CD4-positive, alpha-beta T cell treated with Interleukin-4 for 1 hour (primary cell): ENCODE measurements at regions not wholly inside any gene's neighbourhood (a gene's known extent, or its start where the extent isn't known, plus 50 kb on each side); places are given as distances from the start of the nearest gene placed in this dataset.
"Not testable (repeated sequence)": the region's sequence is repeated elsewhere in the genome, so short reads cannot be mapped to it uniquely, and the experiment has no call there.

ENCODE experiments used
- DNase-seq, 2 donors: peaks; one replicate each; pipeline ENCODE4 v3.0.0-alpha.2; 2020 to 2022

DNA sequence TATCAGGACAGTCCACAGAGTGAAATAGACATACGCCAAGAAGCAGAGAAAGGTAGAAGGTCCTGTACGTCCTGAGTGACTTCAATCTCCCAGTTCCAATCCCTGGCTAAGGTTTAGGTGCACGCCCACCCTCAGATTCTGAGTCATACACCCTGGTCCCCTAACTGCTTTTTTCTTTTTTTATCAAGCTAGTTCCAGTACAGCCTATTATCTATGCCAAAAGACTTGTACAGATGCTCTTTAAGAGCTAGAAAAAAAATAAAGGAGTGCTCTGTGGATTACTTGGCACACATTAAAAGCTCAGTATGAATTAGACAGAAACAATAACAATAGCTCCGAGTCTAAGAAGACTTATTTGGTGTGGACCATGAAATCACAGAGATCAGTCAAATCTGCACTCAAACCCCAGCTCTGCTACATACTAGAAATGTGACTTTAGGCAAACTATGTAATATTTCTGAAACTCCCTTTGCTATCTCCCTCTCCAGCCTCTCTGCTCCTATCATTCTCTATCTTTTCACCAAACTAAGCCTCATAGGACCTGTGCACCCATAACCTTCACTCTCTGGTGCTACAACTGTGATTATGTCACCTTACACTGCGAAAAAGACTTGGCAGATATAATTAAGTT is 168.8 kb upstream of the KCTD7 start:
- not testable (repeated sequence) for DNase-seq

DNA sequence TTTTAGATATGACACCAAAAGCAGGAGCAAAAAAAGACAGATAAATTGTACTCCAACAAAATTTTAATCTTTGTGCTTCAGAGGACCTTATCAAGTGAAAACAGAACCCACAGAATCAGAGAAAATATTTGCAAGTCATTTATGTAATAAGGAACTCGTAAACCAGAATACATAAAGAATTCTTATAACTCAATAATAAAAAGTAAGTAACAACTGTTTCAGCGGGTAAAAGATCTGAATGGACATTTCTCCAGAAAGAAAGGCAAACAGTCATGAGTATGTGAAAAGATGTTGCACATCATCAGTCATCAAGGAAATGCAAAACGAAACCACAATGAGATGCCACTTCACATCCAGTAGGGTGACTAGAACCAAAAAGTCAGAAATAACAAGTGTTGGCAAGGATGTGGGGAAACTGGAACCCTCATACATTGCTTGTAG is 167.7 kb upstream of the KCTD7 start:
- DNase-seq, result no peak

DNA sequence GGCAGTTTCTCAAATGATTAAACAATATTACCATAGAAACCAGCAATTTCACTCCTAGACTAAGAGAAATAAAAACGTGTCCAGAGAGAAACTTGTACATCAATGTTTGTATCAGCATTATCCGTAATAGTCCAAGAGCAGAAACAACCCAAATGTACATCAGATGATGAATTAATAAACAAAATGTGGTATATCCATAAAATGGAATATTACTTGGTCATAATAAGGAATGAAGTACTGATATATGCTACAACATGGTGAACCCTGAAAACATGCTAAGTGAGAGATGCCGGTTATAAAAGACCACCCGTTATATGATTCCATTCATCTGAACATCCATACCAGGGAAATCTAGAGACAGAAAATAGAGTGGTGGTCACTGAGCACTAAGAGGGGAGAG is 167.3 kb upstream of the KCTD7 start:
- not testable (repeated sequence) for DNase-seq

DNA sequence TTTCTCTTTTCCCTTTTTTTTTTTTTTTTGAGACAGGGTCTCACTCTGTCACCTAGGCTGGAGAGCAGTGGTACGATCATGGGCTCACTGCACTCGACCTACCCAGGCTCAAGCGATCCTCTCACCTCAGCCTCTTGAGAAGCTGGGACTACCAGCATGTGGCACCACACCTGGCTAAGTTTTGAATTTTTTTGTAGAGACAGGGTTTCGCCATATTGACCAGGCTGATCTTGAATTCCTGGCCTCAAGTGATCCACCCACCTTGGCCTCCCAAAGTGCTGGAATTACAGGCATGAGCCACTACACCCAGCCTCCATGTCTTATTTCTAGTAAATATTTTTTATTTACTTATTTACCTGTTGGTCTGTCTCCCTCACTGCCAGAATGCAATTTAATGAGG is 165.8 kb upstream of the KCTD7 start:
- DNase-seq, result not testable (repeated sequence)

DNA sequence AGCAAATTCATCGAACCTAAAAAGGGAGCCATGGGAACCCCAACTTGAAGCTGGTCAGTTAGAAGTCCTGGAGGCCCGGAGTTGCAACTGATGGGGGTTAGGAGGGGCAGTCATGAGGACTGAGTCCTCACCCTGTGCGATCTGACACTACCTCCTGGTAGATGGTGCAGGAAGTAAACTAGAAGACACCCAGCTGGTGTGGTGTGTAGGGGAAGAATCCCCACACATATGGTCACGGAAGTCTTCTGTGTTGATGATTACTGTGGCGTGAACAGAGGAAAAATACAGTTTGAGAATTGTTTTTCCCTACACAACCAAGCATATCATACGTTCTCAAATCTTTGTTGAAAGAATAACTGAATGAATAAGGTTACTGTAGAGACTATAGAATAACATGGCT is 164.6 kb upstream of the KCTD7 start:
- no peak for DNase-seq

DNA sequence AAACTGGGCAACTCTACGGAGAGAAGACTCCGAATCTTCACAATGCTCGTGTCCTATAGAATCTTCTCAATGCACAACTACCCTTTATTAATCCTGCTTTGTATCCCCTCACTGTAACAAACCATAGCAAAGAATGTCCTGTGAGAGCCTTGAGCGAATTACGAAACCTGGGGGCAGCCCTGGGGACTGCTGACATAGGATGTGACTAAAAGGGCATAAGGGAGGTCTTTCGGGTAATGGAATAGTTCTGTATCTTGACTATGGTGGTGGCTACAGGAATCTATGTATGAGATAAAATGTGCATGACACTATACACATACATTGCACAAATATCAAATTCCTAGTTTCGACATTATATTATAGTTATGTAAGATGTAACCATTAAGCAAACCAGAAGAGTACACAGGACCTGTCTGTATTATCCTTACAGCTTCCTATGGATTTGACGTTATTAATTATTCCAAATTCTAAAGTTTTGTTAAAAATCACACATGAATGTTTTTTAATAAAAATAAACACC is 162.5 kb upstream of the KCTD7 start:
- no peak for DNase-seq

DNA sequence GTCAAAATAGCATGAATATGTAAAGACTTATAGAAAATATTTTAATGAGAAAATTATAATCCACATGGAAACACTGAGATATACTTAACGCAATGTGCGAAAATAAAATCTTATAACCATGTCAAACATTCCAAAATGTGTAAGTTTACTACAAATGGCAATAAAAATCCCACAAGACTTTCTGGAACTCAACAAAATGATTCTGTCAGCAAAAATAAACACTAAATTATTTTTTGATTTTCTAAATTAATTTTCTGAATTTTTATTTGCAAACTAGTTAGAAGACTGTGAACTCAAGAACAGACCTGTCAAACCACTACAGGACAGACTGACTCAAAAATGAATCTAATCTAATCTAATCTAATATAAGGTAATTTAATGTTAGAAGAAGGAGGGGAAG is 160.8 kb upstream of the KCTD7 start:
- DNase-seq, result no peak

DNA sequence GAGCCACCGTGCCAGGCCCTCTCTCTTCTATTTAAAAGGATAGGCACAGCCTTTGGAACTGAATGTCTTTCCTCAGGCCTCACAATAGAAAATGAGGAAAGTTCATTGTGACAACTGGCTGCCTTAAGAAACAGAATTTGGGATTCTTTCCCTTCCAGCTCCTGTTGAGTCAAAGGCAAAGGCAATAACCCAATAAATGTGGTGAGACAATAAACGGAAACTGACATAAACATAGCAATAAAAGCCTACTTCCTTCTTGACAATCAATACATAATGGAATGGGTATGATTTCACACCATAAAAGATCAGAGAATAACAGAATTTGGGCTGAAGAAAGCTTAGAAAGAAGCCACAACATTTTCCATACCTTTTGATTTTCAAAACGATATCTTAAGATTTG is 155.6 kb upstream of the KCTD7 start:
- not testable (repeated sequence) for DNase-seq

DNA sequence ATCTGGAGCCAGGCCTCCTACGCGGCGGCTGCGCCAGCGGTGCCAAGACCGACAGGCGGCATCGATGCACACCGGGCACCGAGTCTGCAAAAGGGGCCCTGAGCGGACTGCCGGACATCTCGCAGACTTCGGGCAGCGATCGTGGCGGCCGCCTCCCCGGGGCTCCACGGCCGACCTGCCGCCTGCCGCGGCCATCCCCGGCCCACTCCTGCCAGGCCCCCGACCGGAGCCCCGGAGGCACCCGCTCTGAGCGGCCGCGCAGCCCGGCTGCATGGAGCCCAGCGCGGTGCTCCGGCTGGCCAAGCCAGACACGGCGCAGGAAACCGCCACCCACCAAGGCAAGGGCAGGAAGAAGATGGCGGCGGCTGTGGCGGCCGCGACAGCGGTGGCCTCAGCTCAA is 154.2 kb upstream of the KCTD7 start:
- DNase-seq, result no peak

DNA sequence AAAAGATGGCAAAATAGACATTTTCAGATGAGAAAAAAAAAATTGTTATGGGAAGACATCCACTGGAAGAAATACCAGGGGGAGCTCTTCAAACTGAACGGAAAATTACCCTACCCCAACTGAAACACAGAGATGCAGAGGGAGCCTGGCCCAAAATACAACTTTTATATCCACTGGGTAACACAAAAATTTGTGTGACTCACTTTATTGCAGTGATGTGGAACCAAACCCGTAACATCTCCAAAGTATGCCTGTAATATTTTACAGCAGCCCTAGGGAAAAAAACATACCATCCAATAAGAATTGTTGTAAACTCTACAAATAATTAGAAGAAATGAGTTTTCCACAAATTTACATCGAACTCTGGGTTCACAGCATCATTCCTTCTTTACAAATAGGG is 152.6 kb upstream of the KCTD7 start:
- not testable (repeated sequence) for DNase-seq

DNA sequence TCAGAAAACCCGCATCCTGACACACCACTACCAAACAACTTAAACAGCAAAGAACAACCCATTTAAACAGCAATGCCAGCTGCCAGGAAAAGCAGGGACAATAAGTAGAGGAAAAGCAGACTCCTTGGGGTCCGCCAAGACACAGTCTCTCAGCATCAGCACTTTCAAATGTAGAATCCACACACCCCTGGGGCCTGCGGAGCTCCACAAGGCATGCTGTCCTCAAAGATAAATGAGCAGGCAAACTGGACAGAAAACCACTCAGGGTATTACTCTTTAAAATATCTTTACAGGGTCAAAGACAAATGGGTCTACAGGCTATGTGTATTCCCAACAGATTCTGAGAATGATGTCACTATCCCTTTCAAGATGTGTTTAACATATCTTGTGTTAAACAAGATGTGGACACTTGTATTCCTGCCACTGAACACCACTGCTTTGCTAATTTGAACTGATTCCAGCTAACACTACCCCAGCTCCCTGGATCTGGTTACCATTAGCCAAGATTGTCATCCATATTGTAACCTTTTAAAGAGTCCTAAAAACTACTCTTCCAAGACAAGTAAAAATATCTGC is 150.8 kb upstream of the KCTD7 start:
- DNase-seq, result not testable (repeated sequence)

DNA sequence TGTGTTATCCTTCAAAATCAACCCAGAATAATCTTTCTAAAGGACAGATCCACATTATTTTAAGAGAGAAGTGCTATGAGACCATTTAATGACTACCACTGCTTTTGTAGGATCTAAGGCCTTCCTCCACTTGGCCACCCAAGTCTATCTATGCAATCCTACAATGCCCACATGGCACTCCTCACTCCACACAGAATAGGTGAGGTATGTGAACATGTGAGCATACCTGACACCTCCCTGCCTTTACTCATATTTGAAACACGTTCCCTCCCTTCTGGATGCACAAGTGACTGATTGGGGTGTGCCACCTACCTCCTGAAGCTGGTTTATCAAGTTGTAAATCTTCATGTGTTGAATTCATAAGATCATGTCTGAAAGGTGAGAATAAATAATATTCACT is 147.5 kb upstream of the KCTD7 start:
- not testable (repeated sequence) for DNase-seq

DNA sequence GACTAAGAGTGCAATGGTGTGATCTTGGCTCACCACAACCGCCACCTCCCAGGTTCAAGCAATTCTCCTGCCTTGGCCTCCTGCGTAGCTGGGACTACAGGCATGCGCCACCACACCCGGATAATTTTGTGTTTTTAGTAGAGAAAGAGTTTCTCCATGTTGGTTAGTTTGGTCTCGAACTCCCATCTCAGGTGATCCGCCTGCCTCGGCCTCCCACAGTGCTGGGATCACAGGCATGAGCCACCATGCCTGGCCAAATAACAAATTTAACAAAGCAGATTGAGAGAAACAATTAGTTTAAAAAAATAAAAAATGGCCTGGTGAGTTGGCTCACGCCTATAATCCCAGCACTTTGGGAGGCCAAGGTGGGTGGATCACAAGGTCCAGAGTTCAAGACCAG is 139.6 kb upstream of the KCTD7 start:
- DNase-seq, result not testable (repeated sequence)

DNA sequence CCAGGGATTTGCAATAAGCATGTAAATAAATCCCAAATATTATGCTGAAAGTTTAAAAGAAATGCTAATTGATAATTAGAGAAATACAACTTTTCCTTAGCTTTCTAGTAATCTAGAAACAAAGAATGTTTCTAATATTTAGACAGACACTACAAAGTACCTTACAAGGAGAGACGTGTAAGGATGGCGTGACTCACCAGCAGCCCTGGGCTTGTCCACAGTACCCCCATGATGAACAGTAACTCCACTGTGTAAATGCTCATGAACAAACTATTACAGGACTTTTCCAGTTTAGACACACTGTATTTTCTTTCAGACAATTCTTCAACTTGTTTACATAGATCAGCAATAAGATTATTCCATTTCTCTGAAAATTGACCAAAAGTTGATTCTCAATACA is 138.9 kb upstream of the KCTD7 start:
- DNase-seq, result not testable (repeated sequence)

DNA sequence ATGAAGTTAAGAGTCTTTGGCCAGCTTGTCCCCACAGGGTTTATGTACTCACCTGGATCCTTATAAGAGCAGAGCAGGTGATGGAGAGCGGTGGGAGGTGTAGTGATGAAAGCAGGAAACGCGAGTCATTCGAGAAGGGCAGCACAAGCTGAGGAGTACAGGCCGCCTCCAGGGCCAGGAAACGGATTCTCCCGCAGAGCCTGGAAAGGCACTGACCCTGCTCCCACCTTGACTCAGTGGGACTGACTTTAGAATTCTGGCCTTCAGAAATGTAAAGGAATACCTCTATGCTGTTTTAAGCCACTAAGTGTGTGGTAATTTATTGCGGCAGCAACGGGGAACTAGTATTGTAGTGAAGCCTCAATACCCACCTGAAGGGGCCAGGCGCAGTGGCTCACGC is 137.7 kb upstream of the KCTD7 start:
- not testable (repeated sequence) for DNase-seq

DNA sequence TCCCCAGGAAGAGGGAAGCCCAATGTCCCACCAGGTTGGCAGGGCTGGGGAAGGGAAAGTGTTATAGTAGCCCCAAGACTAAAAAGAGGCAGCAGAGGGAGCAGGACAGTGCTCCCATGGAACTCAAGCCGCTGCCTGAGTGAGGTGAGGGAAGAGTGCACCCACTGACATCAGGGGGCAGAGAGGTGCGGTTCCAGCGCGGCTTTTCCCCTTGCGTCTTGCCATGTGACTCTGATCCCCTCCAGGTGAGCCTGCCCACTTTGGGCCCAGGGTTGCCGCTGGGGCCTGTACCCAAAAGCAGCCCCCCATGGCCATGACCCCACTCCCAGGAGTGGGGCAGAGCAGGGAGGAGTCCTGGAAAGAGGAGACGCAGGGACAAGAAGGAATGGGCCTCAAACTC is 136.3 kb upstream of the KCTD7 start:
- not testable (repeated sequence) for DNase-seq

DNA sequence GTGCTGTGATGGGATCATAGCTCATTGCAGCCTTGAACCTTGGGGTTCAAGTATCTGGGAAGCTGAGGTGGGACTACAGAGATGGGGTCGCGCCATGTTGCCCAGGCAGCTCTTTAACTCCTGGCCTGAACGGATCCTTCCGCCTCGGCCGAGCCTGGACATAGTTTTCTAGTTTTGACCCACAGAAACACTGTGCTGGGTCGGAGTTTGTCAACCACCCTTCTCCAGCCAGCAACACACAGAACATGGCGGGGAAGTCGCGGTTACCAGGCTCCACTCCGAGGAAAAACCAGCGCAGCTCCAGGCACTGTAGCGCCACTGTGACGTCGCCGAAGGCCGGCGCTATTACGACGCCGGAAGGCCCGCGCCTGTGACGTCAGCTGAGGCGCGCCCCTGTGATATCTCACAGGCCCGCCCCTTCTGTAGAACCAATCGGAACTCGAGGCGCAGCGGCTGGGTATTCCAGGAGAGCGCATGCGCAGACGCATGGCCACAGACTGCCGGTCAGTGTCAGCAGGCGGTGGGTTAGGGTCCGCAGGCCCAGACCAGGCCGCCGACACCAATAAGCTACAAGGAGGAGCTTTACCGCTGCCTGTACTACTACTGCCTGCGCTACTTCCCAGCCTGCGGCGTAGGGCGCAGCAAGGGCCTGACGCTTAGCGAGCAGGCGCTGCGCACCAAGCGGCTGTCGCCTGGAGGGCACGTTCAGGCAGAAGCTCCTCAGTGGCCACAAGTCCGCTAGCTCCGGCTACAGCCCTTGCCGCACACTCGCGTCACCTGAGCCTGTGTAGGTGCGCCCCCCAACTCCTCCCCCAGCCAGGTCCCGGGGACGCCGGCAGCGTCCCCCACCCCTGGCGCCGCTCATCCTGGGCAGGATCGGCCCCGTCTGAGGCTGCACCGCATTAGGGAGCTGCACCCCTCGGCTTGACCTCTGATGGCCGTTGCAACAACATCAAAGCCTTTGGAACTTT is 135.2 kb upstream of the KCTD7 start:
- DNase-seq, result peak; percentile 97 to 98

DNA sequence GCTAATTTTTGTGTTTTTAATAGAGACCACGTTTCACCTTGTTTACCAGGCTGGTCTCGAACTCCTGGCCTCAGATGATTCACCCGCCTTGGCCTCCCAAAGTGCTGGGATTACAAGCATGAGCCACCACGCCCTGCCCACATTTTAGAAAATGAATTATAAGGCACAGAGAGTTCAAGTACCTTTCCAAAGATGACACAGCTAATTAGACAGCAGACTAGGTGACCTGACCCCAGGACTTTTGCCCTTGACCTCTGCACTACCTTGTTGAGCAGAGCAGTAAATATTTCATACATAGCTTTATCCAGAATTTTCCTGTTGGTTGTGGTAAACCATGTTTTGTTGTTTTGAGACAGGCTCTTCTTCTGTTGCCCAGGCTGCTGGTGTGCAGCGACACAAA is 131.3 kb upstream of the KCTD7 start:
- DNase-seq, result no peak

DNA sequence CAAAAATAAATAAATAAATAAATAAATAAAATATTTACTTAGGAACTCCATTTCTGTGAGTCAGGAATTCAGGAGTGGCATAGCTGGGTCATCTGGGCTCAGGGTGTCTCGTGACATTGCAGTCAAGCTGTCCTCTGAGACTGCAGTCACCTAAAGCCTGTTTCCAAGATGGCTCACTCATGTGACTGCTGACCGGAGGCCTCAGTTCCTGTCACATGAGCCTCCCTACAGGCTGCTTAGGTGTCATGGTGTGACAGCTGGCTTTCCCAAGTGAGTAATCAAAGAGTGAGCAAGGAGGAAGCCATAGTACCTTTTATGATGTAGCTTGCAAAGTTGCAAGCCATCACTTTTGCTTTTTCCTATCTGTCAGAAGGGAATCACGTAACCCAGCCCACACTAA is 128.6 kb upstream of the KCTD7 start:
- no peak for DNase-seq

DNA sequence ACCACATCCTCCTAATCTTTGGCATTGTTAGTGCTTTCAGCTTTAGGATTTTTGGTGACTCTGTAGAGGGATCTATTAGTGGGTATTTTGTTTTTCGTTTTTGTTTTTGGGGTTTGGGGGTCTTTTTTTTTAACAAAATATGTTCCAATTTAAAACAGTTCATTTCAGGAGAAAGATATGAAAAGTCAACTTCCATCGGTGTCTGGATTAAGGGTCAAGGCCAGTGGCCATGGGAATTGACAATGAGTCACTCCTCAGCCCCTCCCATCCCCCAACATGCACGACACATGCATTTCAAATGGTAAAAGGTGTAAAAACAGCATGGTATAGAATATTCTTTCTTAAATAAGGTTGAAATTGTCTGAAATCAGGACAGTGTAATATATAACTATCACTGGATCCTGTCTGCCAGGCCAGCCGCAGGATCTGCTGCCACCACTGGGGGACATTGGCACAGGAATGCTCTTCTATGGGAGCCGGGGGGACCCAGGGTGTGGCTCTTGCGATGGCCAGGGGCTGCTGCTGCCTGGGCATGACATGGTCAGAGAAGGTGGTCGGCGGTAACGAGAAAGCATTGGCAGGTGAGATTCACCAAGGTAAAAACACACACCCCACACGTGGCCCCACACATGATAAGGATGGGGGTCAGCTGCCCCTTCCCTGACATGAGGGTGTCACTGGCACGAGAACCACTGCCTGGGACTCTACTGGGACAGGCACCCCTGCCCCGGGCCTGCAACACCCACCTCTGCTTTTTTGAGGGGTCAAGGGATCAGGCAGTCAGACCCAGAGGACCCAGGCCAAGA is 126.2 kb upstream of the KCTD7 start:
- DNase-seq, result no peak

DNA sequence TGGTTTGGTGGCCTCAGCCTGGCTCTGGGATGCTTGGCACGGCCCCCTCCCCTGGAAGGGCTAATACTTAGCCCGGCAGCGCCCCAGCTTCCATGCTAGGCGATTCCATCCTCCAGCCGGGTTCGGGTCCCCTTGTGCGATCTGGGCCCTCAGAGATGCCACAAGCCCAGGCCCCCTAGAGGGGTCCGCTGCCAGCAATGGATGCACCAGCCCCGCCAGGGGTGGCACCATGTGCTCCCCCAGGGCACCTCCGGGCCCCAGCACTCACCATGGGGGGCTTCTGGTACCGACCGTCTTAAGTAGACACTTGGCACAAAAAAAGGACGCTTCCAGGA is 125.7 kb upstream of the KCTD7 start:
- no peak for DNase-seq

DNA sequence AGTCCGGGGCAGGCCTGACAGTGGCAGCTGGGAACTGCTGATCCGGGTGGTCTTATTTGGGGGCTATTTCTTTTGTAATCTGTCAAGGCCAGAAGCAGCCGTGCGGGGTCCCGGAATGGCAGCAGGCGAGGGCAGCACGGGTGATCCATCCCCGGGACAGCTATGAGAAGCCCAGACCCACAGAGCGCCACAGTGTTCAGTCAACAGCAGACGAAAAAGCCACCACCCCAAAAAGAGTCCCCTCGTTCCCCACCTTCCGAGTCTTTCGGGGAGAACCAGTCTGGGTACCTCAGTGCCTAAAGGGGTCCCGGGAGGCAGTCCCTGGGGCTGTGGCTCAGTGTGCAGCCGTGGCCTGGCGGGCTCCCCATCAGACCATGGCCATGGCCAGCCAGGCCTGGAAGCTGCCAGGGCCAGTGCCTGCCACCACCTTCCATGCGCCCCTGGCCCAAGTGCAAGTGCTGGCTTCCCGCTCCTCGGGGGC is 125.1 kb upstream of the KCTD7 start:
- no peak for DNase-seq

DNA sequence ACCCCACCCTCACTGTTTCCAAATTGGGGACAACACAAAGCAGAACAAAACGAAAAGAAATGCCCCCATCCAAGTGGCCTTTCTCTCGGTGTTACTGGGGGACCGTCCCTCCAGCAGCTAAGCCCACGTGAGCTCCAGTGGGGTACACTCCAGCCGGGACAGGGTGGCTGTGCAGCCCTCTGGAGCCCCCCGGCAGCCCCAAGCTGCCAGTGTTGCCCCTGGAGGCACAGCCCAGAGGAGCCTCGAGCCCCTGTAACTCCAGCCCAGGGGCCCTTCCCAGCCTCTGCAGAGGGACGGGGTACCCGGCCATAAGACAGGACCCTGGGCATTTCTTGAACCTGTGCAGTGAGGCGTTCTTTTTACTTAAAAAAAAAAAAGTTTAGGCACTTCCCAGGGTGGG is 124.5 kb upstream of the KCTD7 start:
- DNase-seq, result no peak
